CD4-positive, alpha-beta T cell treated with Interleukin-17A for 4 hours (primary cell): ENCODE measurements at regions not wholly inside any gene's neighbourhood (a gene's known extent, or its start where the extent isn't known, plus 50 kb on each side); places are given as distances from the start of the nearest gene placed in this dataset.
"Not testable (repeated sequence)": the region's sequence is repeated elsewhere in the genome, so short reads cannot be mapped to it uniquely, and the experiment has no call there.

Experiments
- DNase-seq: peaks from one replicate; pipeline ENCODE4 v3.0.0-alpha.2; 2020; ENCODE audit warnings: mixed read lengths

DNA sequence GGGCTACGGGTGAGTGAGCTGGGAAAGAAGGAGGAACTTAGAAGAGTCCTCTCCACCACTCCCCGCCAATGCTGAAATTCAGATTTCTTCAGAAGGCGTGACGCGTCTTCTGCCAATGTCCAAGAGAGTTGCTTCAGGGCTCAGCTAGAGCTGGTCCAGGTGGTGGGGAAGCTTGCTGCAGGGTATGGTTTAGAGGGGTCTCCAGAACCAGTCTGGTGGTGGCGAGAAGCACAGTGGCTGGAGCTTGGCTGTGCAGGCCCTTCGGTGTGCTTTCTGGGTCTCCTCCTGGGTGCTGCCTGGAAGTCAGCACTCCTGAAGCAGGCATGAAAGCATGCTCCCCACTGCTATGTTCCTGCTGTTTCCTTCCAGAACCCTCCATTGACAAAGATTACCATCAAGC lies 387.2 kb downstream of the PTPRU start:
- no peak for DNase-seq

DNA sequence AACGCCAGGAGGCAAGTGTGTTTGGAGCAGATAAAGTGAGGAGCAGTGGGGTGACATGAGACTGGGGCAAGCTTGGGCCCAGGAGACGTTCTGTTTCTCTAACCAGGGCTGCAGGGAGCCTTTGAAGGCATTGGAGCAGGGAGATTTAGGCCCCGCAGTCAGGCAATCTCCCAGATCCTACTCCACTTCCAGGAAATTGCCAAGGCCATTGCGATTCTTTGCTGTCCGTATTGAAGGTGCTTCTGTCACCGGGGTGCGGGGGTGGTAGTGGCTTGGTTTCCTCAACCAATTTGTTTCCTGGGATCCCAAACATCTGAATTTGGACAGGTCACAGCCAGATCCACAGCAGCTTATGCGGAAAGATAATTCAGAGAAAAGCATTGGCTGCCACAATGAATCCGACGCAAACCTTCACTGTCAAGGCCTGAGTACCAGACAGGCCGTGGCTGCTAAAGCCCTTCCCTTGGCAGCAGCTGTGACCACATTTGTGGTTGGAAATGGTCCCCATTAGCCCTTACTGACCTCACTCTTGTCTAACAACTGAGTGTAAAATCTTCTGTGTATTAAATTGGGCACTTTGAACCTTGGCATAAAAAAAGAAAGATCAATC lies 385.6 kb downstream of the PTPRU start:
- no peak for DNase-seq

DNA sequence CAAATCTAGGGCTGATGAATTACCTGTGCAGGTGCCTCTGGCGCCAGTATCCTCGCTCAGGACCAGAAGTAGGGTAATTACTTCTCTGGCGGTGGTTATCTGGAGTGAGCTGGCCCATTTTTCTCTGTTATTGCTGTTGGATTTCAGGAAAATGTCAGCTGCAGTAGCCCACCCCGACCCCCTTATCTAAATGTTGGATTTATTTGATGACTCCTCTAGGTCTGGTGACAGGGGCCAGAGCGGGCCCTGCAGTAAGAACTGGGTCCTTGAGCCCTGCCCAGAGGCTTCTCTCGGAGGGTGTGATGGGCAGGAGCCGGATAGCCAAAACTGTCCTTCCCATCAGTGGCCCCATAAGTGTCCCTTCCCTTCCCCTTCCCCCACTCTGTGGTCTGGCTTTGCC lies 384.3 kb downstream of the PTPRU start:
- DNase-seq = no peak

DNA sequence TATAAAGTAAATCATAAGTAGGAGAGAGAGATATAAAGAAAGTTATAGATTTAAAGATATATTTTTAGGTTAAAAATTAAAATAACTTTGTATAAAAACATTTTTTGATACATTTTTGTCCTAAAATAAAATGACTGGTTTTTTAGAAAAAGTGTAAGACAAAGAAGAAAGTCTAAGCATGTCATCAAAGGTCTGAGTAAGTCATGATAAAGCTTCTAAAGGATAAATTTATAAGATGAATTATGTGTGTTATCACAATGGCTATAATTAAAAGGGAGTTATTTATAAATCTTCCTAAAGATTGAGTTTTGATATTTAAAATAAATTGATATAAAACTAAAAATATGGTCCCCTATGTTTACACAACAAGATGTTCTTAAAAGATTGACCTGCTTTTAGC lies 370.9 kb downstream of the PTPRU start:
- DNase-seq = no peak

DNA sequence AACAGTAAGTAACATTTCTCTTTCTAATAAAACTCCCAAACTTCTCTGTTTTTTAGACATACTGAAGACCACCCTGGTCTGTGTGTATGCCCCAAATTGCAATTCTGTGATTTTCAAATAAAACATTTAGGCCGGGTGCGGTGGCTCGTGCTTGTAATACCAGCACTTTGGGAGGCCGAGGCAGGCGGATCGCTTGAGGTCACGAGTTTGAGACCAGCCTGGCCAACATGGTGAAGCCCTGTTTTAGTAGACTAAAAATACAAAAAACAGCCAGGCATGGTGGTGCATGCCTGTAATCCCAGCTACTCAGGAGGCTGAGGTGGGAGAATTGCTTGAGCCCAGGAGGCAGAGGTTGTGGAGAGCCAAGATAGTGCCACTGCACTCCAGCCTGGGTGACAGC lies 368.5 kb downstream of the PTPRU start:
- DNase-seq = not testable (repeated sequence)

DNA sequence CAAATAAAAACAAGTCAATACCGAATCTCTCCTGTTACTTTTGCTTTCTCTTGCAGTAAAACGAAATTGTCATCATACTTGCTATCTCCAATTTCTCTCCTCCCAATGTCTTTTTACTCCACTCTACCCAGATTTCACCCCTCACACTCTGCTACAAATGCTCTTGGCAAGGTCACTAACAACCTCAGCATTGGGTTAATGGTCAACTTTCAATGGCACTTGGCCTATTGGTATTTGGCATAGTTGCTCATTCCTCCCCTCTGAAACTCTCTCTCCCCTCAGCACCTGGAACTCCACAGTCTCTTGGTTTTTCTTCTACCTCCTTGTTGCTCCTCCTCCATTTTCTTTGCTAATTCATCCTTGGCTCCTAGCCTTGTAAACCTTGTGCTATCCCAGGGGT lies 367.3 kb downstream of the PTPRU start:
- no peak for DNase-seq

DNA sequence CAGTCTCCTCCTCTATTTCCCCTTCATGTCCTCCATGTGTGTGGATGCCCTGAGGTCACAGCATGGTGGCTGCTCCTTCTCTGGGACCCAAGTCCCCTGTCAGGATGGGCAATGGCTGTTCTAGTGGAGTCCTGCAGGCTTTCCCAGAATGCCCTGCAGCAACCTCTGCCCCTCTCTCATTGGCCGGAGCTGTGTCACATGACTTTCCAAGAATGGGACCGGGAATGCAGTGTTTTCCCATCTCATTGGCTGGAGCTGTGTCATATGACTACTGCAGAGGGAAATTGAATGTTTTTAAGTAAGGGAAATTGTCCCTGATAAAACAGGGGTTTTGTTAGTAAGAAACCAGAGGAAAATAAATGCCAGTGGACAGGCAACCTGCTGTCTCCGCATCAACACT lies 365.9 kb downstream of the PTPRU start:
- no peak for DNase-seq

DNA sequence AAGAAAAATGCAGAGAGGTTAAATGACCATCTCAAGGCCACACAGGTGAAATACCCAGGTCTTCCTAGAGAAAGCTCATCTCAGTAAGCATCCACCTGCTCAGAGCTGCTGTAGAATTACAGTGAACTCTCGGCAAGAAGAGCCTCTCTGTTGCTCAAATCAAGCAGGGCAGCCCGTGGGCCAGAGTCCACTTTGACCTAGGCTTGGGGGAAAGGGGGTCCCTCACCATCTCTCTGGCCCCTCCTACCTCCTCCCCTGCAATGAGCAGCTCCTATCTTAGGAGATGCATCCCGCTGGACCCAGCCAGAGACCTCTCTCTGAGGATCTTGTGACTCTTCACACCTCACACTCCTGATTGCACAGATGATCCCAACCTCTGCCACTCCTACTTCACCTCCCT lies 364.7 kb downstream of the PTPRU start:
- DNase-seq = no peak

DNA sequence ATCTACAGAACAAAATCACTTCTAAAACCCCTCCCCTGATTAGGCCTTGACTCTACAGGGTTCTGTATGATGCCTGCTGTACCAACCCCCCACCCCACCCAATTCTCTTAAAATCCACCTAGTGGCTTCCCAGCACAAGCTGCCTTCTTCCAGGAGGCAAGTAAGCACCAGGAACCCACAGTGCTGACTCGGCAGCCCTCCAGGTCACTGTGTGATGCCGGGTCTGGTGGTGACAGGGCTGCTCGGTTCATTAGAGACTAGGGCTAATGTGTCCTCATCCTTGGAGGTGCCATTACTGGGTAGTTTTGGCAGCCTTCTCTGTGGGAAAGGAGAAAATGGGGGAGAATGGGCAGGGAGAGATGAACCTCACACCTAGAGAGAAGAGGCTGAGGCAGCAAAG lies 363.5 kb downstream of the PTPRU start:
- no peak for DNase-seq

DNA sequence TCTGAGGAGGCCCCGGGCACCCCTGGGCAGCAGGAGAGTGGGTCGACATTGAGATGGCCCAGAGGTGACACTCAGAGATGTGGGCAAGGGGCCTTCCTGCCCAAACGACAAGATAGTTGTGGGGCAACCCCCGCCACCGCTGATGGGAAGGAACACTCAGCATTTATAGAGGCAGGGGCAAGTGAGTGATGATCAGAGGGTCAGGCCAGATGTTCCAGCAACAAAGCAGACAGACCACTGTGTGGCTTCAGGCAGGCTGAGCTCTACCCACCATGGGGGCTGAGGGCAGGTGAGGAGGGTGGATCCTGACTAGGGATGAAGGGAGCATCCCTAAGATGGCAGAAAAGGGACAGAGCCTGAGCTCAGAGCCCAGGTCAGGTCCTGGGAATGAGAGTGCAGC lies 362.7 kb downstream of the PTPRU start:
- DNase-seq = no peak

DNA sequence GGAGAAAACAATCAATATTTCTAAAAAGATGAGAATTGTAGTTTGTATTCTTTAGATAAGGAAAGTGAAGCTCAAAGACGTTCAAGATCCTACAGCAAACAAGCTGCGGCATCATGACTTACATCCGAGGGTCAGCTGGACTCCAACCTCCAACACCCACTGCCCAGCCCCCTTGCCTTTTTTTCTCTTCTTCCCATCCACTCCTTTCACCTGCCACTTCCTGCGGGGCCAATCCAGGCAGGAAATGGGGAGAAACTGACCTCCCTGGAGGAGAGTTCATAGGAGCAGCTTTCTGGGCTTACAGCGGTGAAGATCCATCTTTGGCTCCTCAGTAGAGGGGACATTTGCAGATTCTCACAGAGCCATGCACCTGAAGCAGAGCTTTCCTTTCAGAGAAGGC lies 361.5 kb downstream of the PTPRU start:
- DNase-seq = no peak

DNA sequence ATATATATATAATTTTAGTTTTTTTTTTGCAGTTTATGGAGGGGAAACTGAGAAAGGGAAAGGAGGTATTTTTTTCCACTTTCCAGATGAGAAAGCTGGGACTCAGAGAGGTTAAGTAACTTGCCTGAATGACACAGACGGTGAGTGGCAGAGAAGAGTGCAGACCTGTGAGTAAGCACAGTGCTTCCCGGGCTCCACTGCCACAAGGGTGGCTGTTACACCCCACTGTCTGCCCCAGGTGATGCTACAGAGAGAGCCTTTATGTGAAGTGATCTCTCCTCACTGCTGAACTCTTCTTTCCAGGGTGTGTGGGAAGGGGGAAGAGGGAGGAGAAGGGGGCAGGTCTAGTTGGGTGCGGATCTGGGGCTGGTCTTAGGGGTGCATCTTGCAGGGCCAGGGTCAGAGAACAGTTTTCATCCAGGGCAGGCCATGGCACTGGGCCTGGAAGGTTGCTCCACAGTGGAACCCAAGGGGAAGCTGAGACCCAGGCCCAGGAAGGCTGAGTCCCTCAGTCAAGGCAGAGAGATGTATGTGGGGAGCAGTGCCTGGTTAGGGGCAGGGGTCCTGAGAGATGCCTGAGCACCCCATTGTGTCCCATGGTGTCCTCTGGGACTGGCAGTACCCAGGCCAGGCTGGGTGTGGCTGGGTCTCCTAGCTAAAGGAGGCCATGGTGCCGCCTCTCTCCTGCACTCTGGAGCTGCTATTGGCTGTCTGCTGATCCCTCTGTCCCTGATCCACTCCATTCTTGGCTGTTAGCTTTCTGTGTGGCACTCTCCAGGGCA lies 357.5 kb downstream of the PTPRU start:
- DNase-seq = no peak

DNA sequence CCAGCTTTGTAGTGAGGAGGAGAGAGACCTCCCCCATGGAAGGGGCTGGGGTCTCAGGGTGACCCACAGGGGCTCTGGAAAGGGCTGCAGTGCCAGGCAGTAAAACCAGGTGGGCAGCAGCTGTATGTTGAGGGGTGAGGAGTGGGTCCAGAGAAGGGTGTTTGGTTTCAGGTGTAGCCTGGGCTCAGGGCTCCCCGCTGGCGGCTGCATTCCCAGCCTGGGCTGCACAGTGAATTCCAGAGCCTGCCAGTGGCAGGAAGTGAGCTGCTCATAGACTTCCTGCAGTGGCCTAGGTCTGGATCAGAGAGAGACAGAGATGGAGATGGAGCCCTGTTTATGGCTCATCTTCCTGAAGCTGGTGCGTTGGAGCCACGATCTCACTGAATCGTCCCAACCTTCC lies 356.4 kb downstream of the PTPRU start:
- DNase-seq = no peak

DNA sequence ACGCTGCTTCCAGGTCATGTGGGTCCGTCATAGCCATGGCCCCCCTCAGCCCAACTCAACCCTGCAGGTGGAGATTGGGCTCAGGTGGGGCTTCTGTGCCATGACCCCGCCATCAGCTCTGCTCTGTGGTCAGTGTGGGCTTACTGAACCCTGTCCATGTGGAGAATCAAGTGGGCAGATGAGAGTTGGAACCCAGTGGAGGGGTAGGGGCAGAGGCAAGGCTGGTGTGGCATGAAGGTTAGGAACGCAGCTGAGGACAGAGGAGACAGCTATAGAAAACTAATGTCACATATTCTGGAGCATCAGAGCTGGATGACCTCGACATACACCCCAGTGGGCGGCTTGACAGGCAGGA lies 355.9 kb downstream of the PTPRU start:
- DNase-seq = no peak

DNA sequence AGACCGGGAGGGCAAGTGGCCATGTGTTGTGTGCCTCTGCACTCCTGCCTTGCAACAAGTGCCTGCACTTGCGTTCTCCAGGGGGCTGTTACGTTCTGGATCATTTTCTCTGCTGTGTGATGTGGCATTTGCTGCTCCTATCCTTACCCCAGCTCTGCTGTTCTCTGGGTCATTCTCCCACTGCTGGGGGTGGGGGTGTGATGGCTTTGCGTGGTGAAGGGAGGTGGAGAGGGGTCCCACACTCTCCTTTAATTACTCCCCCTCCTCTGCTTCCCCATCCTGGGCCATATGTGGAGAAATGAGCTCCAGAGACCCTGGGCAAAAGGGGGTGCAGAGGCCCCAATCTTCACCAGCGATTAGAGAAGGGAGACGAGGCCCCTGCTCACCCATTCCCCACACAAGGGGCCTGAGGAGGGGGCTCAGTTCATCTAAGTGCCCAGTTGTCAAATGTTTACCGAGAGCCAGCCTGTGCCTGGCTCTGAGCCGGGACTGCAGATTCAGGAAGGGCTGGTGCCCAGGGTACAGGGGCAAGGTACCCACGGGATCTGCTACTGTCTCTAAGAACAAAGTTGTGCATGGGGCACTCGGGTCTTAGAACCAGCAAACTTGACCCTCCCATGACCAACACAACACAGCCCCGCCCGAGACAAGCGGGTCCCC lies 355.4 kb downstream of the PTPRU start:
- DNase-seq = no peak

DNA sequence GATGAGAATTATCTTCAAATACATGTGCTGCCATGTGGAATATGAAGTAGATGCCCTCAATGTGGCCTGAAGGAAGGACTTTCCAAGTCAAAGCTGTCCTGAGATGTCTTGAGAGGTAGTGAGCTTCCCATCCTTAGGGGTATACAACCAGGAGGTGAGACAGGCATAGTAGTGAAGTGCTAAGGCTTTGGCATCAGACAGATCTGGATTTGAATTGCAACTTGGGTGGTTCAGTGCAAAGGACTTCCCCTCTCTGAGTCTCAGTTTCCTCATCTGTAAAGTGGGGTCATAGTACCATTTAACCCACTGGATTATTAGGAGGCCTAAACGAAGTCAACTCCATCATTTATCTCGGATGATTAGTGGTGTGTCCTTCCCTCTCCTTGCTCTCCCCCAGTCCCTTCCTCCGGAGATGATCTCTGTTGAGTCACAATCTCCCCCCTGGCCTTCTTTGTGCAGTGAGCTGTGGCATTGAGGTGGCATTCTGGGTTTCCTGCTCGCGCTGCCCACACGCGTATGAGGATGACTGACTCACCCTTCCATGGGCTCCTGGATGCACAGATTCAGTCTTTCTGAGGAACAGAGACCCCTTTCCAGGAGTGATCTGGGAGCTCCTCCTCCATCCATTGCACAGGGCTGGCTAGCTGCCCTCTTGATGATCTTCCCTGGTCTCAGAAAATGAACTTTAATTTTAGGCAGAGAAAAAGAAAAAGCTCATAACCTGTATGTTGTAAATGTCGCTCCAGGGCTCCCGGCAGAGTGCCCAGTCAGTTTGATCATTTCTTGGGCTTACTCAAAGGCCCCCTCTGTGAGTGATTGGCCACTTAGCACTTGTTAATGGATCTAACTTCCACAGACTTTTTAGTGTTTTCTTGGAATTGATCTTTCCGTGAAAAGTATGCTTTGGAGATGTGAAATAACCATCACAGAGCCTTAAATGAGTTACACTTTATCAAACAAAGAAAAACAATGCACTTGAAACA lies 354.6 kb downstream of the PTPRU start:
- DNase-seq = no peak

DNA sequence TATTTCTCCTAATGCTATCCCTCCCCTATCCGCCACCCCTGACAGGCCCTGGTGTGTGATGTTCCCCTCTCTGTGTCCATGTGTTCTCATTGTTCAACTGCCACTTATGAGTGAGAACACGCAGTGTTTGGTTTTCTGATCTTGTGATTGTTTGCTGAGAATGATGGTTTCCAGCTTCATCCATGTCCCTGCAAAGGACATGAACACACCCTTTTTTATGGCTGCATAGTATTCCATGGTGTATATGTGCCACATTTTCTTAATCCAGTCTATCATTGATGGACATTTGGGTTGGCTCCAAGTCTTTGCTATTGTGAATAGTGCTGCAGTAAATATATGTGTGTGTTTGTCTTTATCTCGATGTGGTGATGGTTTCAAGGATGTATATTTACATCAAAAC lies 353.4 kb downstream of the PTPRU start:
- DNase-seq = not testable (repeated sequence)

DNA sequence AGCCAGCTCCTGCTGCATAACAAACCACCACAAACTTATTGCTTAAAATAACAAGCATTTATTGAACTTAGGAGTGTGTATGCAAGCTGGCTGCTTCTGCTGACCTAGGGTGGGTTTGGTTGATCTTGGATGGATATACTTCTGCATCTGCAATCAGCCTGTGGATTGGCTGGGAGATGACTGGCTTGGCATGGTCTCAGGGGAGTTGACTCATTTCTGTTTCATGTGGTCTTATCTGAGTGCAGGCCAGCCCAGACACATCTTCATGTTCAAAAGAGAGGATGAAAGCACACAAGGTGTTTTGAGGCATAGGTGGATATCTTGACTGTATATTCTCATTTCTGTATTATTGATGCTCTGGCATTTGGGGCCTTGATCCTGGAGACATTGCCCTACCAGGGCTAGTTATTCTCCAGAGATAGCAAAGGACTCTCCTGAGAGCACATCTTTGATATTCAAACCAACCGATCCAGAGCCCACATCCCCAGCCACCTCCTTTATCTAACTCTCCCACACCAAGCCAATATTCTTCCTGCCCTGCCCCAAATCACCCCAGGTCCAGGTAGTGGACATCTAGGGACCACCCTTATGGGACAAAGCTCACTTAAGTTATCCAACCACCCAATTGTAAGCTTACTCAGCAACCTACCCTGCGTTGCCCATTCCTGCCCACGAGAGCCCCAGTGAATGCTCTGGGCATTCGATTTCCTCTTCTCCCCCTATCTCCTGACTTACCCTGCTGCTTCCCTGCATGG lies 350.8 kb downstream of the PTPRU start:
- DNase-seq = no peak

DNA sequence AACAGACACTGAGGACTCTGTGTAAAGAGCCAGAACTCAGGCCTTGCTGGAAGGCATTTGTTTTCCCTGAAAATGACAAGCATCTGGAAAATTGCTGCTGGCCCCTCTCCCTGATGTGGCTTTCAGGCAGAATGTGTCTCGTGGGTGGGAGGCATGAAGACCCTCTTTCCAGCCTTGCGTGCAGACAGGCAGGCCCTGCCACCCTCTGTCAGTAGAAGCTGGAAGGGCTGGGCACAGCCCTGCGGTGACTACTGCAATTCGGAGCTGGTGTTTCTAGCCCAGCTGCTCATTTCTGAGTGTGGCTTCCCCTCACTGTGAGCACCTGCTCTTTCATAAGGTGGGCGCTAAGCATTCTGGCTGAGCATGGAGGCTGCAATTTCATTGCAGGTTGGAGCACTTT lies 349.9 kb downstream of the PTPRU start:
- DNase-seq = no peak

DNA sequence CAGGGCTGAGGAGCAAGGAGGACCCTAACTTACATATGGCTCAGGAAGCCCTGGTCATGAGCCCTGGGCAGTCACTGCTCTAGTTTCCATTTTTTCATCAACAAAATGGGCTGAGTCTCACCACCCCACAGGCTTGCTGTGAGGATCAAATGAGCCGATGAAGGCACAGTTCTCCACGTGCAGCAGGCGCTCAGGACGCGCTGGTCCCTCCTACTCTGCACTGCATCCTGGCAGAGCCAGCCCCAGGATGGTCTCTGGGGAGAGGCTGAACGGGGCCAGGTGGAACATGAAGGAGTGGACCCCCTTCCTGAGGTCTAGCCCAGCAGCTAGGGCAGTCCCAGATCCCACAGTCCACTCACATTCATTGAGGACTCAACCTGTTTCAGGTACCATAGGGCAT lies 349.3 kb downstream of the PTPRU start:
- no peak for DNase-seq

DNA sequence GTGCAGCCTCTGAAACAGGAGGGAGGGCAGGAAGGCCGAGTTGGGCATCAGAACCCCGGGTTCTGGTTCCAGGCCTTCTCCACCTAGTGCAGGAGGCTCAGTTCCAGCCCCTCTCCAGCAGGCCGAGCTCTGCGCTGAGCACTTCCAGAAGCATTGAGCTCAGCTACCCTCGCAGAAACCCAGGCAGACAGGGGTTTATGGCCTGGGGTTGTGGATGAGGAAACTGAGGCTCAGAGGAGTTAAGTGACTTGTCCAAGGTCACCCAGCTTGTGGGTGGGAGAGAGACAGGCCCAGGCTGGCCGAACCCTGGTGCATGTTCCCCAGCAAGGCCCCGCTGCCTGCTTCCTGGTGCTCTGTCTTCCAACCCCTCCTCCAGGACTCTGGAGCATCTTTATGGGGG lies 348.9 kb downstream of the PTPRU start:
- DNase-seq = no peak

DNA sequence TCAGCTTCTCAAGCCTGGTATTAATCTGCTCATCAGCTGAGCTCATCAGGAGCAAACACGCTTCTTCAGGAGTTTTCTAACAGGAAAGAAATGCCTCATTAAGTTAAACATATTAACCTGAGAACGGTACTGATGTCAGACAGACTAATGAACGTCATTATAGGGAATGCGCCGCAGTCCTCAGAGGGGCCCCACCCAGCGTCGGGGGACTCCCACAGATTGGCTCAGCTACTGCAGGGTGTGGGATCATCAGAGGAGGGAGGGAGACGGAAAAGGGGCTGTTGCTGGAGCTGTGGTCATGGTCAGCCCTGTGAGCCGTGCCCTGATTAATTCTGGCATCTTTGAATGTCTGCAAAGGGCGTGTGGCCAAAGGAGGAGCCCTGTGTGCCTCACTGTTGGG lies 348.5 kb downstream of the PTPRU start:
- no peak for DNase-seq

DNA sequence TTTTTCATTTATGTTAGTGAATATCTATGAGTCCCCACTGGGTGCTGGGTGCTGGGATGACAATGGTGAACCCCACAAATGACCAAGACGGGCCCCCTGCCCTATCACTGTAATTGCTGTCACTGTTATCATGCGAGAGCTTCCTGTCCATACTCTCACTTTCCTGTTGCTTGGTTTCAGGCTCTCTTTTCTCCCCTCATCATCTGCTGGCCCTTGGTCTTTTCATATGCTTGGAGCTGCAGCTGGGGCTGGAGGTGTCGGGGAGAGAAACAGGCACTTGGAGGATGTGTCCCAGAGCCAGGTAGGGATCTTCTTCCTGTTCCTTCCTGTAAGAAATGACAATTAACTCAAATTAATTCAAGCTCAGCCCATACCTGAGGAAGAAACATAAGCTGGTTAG lies 348.0 kb downstream of the PTPRU start:
- DNase-seq = no peak
